Large intestine (tissue), 3 donors: ENCODE measurements at regions not wholly inside any gene's neighbourhood (a gene's known extent, or its start where the extent isn't known, plus 50 kb on each side); places are given as distances from the start of the nearest gene placed in this dataset.
"Not testable (repeated sequence)": the region's sequence is repeated elsewhere in the genome, so short reads cannot be mapped to it uniquely, and the experiment has no call there.

Experiments used
- DNase-seq, 2 donors: peaks; one replicate each; pipeline versions ENCODE4 v3.0.0 to v3.0.0-alpha.2; 2013
- H3K27ac ChIP-seq: one replicate; pipeline ENCODE4 v1.5.1; 2013; ENCODE audit warnings: low read length
- H3K27me3 ChIP-seq: 2 replicates; pipeline ENCODE4 v1.6.1; 2013; ENCODE audit warnings: low read length; ENCODE audit not compliant: control insufficient read depth, insufficient read depth
- H3K36me3 ChIP-seq: 2 replicates; pipeline ENCODE4 v1.6.1; 2013; ENCODE audit warnings: low read length; ENCODE audit not compliant: control insufficient read depth, insufficient read depth
- H3K4me1 ChIP-seq: one replicate; pipeline ENCODE4 v1.6.1; 2013; ENCODE audit warnings: low read length; ENCODE audit not compliant: control insufficient read depth, insufficient read depth
- H3K4me3 ChIP-seq: one replicate; pipeline ENCODE4 v1.5.1; 2013; ENCODE audit warnings: low read length
- H3K9me3 ChIP-seq: one replicate; pipeline ENCODE4 v1.6.1; 2013; ENCODE audit warnings: mild to moderate bottlenecking, low read depth, low read length, moderate library complexity; ENCODE audit not compliant: control insufficient read depth
- WGBS: methylation state at CpG from one replicate; pipeline ENCODE4 v1.1.5; 2013; ENCODE audit warnings: low lambda C conversion rate; ENCODE audit not compliant: insufficient coverage; 5-methylcytosine and 5-hydroxymethylcytosine counted together

DNA sequence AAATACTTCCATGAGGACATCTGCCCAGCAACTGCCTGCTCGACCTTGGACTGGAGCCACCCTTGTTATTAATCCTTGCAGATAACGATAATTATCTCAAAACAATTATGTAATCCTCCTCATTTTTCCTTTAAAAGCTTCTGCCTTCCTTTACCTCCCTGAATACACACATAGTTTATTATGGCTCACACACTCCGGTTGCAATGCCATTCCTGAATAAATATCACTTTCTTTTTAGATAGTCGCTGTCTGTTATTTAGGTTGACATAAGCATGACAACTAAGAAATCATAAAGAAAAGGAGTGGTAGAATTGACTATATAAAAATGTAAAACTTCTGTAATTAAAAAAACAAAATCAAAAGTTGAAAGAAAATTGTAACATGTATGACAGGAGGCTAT, 64.8 kb downstream of the B4GALT7 start:
- H3K9me3 ChIP-seq, H3K4me1 ChIP-seq, H3K27ac ChIP-seq, H3K4me3 ChIP-seq, H3K27me3 ChIP-seq, H3K36me3 ChIP-seq: not testable (repeated sequence)
- DNase-seq = peak in 1 of 2 donors; percentile 1
- 37% methylated on average over 2 of the region's 4 CpGs for WGBS

DNA sequence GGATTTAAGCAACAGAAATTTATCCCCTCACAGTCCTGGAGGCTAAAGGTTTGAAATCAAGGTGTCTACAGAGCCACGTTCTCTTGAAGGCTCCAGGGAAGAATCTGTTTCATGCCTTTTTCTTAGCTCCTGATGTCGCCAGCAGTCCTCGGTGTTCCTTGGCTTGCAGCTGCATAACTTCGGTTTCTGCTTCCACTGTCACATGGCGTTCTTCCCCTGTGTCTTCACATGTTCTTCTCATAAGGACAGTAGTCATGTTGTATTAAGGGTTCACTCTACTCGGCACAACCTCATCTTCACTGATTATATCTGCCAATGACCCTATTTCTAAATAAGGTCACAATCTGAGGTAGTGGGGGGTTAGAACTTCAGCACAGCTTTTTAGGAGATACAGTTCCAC, 65.2 kb downstream of the B4GALT7 start:
- not testable (repeated sequence) for H3K27me3 ChIP-seq, H3K36me3 ChIP-seq, H3K9me3 ChIP-seq, H3K4me3 ChIP-seq, H3K27ac ChIP-seq, DNase-seq, H3K4me1 ChIP-seq
- no CpG with 5 or more reads among the region's 6 CpGs for WGBS

DNA sequence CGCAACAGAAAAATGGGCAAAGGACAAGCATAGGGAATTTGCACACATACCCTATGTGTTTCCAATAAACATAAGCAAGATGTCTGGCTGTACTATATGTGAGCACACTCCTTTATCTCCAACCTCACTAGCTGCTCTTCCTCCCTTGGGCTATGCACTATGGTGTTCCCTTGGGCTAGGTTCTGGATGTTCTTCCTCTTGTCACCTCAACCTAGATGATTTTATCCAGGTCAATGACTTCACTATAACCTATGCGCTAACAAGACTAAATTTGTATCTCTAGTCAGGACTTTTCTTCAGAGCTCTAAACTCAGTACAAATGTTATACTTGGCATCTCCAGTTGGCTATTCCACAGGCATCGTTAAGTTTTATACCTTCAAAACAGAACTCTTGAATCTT, 66.0 kb downstream of the B4GALT7 start:
- WGBS = no CpG with 5 or more reads among the region's 3 CpGs
- not testable (repeated sequence) for H3K27me3 ChIP-seq

GRCh38 chr5:177671035-177671754, 71.3 kb downstream of the B4GALT7 start:
- no CpG with 5 or more reads among the region's 37 CpGs for WGBS
- H3K4me3 ChIP-seq, DNase-seq, H3K9me3 ChIP-seq, H3K27me3 ChIP-seq, H3K27ac ChIP-seq, H3K36me3 ChIP-seq, H3K4me1 ChIP-seq: not testable (repeated sequence)

More for the DNA sequence above, 66.0 kb downstream of the B4GALT7 start:
- H3K36me3 ChIP-seq, H3K4me3 ChIP-seq, DNase-seq, H3K9me3 ChIP-seq, H3K4me1 ChIP-seq, H3K27ac ChIP-seq: not testable (repeated sequence)

DNA sequence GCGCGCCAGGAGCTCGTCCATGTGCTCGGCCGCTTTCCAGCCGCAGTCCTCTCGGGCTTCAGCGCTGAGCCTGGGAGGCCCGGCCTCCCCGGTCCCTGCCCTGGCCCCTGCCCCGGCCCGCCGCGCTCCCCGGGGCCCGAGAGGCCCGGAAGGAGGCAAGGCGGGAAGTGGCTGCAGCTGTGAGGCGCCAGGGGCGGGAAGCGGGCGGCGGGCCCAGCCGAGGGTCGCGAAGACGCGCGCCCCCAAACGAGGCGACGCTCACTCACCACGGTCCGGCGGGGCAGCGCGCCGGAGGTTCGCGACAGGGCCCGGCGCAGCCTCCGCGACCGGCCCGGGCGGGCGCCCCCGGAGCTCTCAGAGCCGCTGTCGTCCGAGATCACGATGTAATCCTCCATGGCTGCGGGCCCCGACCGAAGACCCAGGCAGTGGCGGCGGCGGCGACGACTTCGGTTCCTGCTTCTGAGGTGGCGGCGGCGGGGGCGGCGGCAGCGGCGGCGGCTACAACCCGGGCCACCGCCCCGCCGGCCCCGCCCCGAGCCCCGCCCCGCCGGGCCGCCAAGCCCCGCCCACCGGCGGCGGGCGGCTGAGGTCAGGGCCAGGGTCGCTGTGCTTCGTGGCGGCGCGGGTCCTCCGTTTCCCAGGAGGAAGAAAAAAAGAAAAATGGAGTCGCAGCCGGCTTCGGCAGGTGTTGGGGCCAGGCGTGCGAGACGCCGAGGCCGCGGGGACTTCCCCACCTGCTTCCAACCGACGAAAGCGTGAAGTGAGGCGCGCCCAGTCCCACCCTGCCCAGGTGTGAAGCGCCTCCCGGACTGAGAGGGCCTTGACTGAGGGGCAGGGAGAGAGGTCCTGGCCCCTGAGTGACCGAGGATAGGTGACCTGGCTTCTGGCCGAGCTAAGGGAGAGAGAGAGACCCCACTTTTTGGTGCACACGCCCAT, 72.1 kb downstream of the B4GALT7 start:
- DNase-seq = peak in 1 of 2 donors; percentile 56
- not testable (repeated sequence) for H3K27ac ChIP-seq, H3K36me3 ChIP-seq, H3K27me3 ChIP-seq, H3K4me1 ChIP-seq, H3K4me3 ChIP-seq, H3K9me3 ChIP-seq
- WGBS = no CpG with 5 or more reads among the region's 110 CpGs
